ENCODE measurements at regions not wholly inside any gene's neighbourhood (a gene's known extent, or its start where the extent isn't known, plus 50 kb on each side); places are given as distances from the start of the nearest gene placed in this dataset.

DNA sequence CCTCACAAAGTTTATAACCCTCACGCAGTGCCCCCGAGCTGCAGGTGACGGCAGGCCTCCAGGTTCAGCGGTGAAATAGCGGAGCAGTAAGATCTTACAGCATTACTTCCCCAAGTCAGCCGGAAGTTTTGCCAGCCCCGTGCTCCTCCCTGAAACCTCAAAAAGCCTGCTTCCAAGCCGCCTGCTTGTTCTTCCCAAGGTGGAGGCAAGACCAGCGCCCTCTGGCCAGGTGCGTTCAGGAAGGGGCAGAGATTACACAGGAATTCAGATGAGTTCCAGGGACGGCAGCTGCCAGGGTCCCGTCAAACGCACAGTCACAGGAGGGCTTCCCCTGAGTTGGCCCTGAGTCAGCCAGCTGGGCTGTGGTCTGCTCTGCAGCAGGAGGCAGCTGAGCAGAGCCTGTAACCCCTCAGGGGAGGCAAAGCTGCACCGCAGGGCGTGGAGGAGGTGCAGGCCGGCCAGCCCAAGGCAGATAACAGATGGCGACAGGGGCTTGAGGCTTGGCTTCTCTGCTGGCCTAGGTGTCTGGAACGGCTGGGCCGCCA, 124.1 kb upstream of the RPS6KA2 start:
- peak; percentile 42 for DNase-seq (ENCODE audit: low read depth, low spot score)

DNA sequence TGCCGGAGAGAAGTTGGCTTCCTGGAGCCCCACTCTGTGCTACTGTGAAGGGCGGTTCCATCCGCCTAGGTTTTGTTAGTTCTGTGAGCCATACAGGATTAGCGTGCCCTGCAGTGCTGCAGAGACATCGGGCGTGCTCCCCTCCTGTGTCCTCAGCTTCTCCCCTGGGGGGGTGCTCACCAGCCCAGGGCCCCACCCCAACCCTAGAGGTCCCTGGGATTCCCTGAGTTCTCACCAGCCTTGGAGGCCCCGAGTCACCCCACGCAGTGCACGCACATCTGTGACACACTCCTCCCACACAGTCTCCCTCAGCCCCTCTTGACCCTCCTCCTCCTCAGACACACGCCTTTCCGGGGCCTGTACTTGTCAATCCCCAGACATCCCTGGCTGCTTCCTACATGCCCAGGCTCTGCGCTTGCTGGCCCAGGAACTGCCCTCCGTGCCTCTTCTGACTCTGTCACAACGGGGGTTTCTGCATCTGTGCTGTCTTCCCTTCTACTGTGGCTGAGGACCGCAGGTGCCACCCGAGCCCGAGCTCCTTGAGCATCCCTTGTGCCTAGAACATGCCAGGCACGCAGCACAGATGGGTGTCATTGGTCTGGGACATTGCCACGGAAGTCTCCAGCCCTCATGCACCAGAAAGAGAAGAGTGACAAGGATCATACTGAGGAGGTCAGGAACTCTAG, 123.2 kb upstream of the RPS6KA2 start:
- no peak for DNase-seq (ENCODE audit: low read depth, low spot score)

GRCh38 chr6:166749666-166750065, 122.6 kb upstream of the RPS6KA2 start:
- no peak for DNase-seq (ENCODE audit: low read depth, low spot score)

DNA sequence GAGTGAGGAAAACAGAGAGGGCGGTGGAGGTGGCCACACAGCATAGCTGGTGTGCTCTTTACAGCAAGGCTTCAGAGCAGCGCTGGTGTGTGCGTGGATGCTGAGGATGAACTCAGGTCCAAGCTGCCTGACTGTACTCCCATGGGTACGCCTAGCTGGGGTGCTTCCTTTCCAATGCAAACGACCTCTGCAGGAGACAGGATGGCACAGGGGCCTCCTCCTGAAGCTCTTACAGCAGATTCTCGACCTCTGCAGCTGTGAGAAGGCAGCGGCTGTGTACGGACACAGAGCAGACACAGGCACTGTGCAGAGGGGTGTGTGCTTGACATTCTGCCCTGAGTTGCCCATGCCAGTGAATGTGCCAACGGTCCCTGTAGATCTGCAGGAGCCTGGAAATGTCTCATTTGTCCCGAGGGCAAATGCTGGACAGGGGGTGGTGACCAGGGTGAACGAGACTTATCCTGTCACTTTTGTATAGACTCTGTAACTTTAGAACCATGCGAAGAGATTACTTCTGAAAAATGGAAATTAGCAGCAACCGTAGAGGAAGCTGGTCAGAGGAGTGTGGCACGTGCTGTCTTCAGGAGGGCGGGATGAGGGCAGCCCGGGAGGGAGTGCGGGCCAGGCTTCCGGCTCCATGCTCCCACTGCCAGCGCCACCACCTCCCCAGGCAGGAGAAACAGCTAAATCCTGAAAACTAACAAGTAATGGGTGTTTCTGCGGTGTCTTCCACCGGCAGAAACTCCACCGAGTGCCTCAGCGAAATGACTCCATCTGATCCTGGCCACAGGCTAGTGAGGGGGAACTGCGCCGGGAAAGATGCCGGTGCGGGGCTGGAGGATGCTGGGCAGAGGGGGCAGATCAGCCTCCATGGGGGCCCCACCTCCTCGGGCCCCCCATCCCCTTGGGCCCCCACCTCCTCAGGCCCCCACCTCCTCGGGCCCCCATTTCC, 120.9 kb upstream of the RPS6KA2 start:
- no peak for DNase-seq (ENCODE audit: low read depth, low spot score)

DNA sequence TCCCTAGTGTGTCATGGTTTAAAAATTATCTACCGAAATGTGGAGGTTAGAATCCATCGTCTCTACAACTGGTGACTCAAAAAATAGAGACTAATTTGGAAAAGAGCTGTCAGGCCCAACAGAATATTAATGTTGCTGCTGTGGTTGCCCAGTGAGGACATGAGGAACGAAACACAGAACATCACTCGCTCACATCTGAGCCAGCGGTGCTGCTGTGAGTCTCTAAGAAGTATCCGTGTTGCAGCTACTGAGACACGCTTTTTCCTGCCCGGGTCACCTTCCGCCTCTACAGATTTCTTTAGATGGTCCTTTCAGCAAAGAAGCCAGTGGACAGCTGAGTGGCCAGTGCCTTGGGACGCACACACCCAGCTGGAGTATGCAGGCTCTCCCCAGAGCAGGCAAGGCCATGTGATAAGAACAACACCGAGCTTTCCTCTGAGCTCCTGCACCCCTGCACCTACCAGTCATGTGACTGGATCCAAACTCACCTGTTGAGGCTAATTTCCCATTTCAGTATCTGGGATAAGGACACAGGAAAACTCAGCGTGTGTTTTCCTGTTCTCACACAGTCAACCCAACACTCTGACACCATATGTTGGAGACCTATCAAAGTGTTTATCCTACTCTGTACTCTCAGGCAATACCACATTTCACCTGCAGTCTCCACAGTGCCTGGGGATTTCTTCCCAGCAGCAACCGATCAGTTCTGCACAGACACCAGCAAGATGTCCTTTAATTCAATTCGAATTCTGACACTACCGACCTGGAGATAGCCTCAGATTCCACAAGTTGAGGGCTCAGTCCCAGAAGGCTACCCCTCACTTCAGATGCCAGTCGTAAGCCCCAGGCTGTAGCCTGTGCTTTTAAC, 119.0 kb upstream of the RPS6KA2 start:
- DNase-seq (ENCODE audit: low read depth, low spot score): no peak

DNA sequence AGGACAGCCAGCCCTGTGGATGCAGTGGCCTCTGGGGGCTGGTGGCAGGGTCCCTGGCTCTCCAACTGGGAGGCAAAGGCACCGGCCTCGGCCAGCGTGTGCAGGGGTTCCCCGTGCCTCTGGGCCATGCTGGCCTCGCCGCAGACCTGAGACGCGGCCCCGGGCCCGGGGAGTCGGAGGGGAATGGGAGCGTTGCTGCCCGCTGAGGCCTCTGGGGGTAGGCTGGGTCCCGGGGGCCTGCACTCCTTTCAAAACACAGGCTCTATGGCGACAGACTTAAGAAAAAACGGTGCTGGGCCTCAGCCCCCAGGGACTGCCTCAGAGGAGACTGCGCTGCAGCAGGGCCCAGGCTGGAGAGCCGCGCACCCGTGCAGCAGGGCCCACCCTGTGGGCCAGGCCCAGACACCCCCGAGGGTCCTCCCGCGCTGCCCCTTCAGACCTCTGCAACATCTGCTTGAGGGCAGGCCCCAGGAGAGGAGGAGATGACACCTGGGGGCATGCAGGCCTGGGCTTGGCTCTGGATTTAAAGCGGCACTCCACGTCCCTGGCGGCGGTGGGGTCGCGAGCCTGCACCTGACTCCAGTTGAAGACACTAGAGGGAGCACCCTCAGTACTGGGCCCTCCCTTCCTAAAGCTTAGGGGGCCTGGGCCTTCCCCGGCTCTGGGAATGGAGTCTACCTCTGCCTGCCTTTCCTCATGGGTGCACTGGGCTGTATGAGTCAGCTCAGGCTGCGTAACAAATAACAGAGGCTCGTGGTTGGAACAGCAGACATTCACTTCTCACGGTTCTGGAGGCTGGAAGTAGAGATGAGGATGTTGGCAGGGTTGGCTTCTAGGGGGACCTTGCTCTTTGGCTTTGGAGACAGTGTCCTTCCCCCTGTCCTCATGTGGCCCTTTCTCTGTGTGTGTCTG, 117.4 kb upstream of the RPS6KA2 start:
- no peak for DNase-seq (ENCODE audit: low read depth, low spot score)

DNA sequence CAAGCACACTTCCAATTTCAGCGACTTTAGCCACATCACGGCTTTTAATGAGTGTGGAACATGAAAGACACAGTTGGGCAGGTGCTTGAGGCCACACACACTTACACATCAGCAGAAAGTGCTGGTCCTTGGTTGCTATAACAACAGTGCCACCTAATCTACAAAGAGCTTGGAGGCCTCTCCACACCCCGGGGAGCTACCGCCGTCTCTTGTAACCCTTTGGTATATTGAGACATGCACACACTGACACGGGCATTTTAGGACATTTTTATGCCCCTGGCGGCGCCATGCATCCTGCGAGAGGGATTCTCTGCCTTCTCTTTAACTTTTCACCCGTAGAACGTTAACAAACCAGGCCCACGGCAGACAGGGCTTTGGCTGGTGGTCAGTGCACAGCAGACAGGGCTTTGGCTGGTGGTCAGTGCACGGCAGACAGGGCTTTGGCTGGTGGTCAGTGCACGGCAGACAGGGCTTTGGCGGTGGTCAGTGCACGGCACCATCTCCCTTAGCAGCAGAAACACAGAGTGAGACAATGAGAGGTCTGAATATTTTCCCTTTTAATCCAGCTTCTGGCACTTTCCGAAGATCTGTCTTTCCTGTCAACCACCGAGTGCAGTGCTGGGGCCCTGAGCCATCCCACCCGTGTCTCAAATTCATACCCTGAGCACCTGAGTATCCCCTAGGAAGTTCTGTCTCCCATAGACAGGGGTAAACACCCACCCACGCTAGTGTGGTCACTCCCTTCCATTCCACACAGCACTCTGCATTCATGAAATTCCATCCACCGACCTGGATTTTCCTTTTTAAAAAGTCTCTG, 116.6 kb upstream of the RPS6KA2 start:
- DNase-seq (ENCODE audit: low read depth, low spot score): peak; percentile 60

DNA sequence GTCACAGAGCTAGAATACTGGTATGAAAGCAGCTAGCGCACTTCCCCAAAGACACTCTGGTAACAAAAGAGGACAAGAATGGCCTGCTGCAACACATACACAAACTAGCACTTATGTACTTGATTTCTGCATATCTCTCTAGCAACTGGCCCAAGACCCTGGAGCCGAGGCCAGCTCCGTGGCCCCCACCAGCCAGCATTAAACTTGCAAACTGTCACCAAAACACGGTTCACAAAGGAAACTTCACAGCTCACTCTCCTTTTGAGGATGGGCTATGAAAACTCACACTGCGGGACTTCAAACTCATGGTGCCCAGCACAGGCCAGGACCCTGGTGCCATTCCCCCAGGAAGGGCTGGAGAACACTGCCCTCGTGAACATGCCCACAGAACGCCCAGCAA, 115.9 kb upstream of the RPS6KA2 start:
- no peak for DNase-seq (ENCODE audit: low read depth, low spot score)

DNA sequence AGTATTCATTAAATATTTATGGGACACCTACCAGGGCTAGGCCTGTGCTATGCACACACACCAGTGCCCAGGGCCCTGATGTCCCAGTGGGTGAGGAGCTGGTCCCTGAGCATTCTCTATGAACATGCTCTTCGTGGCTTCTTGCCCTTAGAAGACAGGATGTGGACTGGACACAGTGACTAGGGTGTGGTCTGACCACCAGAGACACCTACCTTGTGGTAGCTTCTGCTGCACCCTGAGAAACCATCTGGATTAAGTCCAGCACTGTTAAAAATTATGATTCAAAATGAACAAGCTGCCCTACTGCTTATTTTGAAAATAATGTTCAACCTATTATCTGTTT, 112.9 kb upstream of the RPS6KA2 start:
- no peak for DNase-seq (ENCODE audit: low read depth, low spot score)

- no peak for DNase-seq (ENCODE audit: low read depth, low spot score)
Measured at GRCh38 chr6:166739117-166739975, 112.3 kb upstream of the RPS6KA2 start.

GRCh38 chr6:166738386-166739116, 111.5 kb upstream of the RPS6KA2 start:
- no peak for DNase-seq (ENCODE audit: low read depth, low spot score)

GRCh38 chr6:166737261-166737660, 110.2 kb upstream of the RPS6KA2 start:
- DNase-seq (ENCODE audit: low read depth, low spot score): peak; percentile 49

DNA sequence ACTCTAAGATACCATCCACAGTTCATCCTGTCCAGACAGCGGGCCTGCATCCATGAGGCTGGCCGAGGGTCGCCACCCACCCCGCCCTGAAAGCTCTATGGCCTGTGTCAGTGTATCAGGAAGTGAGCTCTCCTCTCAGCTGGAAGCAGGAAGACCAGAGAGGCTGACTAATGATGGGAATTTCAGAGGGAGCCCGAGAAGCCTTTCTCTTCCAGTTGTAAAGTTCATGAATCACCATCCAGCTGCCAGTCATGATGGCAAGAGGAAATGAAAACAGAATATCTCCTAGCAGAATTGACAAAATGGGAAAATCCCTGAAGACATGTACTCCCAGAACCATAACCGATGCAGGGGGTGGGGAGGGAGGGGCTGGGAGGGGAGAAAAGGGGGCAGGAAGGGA, 109.6 kb upstream of the RPS6KA2 start:
- DNase-seq (ENCODE audit: low read depth, low spot score): peak; percentile 71

DNA sequence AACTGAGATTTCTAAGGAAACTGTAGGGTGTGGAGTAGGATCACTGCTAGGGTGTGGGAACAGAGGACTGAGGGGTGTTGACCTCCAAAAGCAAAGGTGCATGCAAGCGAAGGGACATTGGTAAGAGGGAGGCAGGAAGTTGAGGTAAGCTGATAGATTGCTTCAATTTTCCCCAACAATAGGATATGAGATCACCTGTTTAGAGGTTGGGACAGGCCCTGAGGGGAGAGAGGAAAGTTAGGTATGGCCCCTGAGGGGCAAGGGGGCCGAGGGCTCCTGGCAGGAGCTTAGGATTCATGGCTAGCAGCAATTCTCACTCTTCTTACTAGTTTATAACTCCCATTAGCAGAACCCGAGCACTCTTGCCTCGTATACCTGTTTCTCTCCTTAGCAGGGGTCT, 106.8 kb upstream of the RPS6KA2 start:
- no peak for DNase-seq (ENCODE audit: low read depth, low spot score)

DNA sequence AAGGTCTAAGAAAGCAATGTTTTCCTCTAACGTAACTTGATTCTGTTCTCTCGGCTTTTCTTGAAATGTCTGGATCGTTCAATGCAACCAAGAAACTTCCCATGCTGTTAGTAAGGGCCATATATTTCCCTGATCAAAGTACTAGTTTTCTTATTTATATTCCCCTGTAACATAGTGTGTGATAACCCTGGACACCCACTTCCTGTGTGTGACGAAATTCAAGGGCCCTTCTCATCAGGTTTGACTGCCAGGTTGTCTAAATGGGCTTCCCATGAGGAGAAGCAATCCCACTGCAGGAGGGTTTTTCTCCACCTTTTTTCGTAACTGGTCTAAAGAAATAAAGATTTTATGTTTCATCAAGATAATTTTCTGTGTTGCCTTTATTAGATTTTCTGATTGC, 102.6 kb upstream of the RPS6KA2 start:
- no peak for DNase-seq (ENCODE audit: low read depth, low spot score)

DNA sequence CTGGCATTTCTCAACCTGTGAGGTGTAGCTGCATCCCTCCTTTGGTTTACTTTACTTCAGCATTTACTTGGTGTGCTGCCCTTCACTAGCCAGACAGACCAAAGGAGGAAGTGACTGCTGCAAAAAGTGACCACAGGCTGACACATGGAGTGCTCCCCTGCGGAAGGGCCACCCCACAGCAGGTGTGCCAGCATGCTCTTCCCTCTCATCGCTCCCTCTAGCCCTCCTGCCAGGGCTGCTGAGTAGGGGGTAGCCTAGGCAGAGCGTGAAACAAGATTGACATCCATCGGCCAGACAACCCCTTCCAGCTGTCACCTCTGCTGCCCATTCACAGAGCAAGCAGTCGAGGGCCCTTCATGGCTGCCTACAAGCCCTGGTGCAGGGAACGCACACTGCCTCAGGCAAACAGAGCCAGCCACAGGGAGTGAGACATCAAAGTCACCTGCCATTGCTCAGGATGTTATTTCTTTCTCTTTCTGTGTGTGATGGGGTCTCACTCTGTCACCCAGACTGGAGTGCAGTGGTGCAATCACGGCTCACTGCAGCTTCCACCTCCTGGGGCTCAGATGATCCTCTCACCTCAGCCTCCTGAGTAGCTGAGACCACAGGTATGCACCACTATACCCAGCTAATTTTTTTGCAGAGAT, 102.0 kb upstream of the RPS6KA2 start:
- DNase-seq (ENCODE audit: low read depth, low spot score): no peak

GRCh38 chr6:166726201-166726600, 99.2 kb upstream of the RPS6KA2 start:
- DNase-seq (ENCODE audit: low read depth, low spot score): no peak

- DNase-seq (ENCODE audit: low read depth, low spot score): no peak
Measured at GRCh38 chr6:166725571-166725970, 98.5 kb upstream of the RPS6KA2 start.

Measured in astrocyte of the hippocampus (primary cell).